ENCODE measurements at regions not wholly inside any gene's neighbourhood (a gene's known extent, or its start where the extent isn't known, plus 50 kb on each side); places are given as distances from the start of the nearest gene placed in this dataset.

DNA sequence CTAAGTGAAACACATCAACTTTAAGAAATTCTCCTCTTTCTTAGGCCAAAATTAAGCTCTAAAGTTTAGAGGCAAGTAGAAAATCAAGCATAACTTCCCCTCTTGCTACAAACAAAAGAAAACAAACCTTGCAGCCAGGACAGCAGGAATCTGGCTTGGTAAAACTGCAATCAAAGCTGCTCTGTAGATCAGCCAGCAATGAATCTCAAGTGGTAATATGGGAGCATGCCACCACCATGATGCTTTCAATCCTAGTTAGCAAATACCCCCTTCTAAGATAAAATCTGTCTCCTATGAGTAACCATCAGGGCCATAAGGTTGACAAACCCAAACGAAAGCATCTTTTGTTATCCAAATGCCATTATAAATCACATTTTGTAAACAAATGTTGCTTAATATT, 208.3 kb upstream of the PLSCR5 start:
- Mint-ChIP-seq H3K4me1 (peaks cover 23% of the 10 kb centered on the region), H3K27me3 (ENCODE audit: low read depth, poor library complexity) (no peaks in the 10 kb centered on the region), H3K36me3 (ENCODE audit: low read depth) (no peaks in the 10 kb centered on the region), H3K4me3 (no peak overlapping the region), H3K9me3 (no peaks in the 10 kb centered on the region), H3K27ac (peak overlapping the region; percentile 69)
- DNase-seq: no peak
- TF ChIP-seq, protein P1, sequence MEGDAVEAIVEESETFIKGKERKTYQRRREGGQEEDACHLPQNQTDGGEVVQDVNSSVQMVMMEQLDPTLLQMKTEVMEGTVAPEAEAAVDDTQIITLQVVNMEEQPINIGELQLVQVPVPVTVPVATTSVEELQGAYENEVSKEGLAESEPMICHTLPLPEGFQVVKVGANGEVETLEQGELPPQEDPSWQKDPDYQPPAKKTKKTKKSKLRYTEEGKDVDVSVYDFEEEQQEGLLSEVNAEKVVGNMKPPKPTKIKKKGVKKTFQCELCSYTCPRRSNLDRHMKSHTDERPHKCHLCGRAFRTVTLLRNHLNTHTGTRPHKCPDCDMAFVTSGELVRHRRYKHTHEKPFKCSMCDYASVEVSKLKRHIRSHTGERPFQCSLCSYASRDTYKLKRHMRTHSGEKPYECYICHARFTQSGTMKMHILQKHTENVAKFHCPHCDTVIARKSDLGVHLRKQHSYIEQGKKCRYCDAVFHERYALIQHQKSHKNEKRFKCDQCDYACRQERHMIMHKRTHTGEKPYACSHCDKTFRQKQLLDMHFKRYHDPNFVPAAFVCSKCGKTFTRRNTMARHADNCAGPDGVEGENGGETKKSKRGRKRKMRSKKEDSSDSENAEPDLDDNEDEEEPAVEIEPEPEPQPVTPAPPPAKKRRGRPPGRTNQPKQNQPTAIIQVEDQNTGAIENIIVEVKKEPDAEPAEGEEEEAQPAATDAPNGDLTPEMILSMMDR (IDR thresholded peaks at IDR 0.05): no peak

DNA sequence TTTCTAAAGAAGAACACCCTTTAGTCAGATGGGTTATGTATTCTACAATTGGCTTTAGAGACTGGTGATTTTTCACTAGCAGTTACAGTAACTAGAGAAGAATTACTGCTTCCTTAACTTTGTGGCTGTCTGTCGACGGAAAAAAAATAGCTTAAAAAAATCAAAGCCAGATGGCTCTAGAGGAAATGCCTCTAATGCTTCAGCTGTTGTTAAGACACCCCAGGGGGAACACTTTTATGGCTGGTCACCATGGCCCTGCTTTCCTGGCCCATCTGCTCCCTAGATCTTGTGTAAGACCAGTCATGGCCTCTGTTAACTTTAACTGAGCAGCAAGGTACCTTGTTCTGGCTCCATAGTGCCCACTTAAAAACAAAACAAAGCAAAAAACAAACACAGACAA, 198.6 kb upstream of the PLSCR5 start:
- Mint-ChIP-seq H3K27ac (peak overlapping the region; percentile 84), H3K9me3 (peaks cover 23% of the 10 kb centered on the region), H3K4me3 (peak overlapping the region; percentile 28), H3K27me3 (ENCODE audit: low read depth, poor library complexity) (no peaks in the 10 kb centered on the region), H3K4me1 (peaks cover 51% of the 10 kb centered on the region), H3K36me3 (ENCODE audit: low read depth) (peaks cover 9% of the 10 kb centered on the region)
- DNase-seq: peak; percentile 31
- TF ChIP-seq, protein P1 (IDR thresholded peaks at IDR 0.05): no peak

DNA sequence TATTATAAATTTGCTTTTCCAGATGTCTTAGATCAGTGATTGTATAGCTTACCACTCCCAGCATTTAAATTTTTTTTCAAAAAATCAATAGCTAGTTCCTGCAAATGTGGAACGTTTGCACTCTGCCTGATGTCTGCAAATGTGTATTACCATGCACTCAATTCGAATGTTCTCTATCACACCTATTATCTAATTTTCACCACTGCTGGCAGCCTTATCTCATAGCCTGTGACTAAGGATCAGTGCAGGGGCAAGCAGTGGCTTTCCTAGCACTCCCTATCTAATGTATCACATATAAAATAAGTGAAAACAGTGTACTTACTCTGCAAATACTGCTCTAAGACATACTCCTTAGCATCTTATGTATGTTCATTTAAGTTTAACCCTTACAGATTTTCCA, 196.3 kb upstream of the PLSCR5 start:
- TF ChIP-seq, protein P1 (IDR thresholded peaks at IDR 0.05): no peak
- Mint-ChIP-seq H3K4me3 (no peak overlapping the region), H3K27ac (no peak overlapping the region), H3K36me3 (ENCODE audit: low read depth) (peaks cover 9% of the 10 kb centered on the region), H3K9me3 (peaks cover 12% of the 10 kb centered on the region), H3K4me1 (peaks cover 51% of the 10 kb centered on the region), H3K27me3 (ENCODE audit: low read depth, poor library complexity) (no peaks in the 10 kb centered on the region)
- DNase-seq: no peak

DNA sequence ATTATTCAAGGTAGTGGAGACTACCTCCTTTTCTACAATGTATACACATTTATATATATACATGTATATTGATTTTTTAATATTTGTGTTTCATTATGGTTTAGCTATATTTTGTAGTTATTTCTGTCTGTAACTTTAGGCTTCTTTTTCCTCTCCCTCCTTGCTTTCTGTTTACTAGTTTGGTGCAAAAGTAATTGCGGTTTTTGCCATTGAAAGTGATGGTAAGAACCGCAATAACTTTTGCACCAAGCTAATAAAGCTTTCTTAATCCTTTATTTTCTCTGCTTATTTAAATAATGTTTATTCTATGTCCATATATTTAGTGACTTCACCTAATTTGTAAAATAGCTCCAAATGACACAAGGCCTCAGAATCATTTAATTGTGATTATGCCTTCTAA, 195.3 kb upstream of the PLSCR5 start:
- TF ChIP-seq, protein P1 (IDR thresholded peaks at IDR 0.05): no peak
- Mint-ChIP-seq H3K4me3 (no peak overlapping the region), H3K4me1 (peaks cover 48% of the 10 kb centered on the region), H3K27me3 (ENCODE audit: low read depth, poor library complexity) (no peaks in the 10 kb centered on the region), H3K9me3 (peaks cover 7% of the 10 kb centered on the region), H3K36me3 (ENCODE audit: low read depth) (peaks cover 4% of the 10 kb centered on the region), H3K27ac (no peak overlapping the region)
- DNase-seq: no peak

DNA sequence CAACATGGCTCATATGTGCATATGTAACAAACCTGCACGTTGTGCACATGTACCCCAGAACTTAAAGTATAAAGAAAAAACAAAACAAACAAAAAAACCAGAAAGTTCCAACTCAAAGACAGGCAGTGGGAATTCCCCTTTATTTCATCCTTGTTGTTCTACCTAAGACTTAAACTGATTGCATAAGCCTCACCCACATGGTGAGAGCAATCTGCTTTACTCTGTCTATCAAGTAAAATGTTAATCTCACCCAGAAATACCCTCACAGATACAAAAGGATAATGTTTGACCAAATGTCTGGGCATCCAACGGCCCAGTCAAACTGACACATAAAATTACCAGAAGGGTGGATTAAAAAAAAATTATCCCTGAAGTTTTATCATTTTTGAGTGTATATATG, 190.9 kb upstream of the PLSCR5 start:
- H3K9me3 Mint-ChIP-seq: peaks cover 7% of the 10 kb centered on the region
- H3K27ac Mint-ChIP-seq: no peak overlapping the region
- H3K27me3 Mint-ChIP-seq (ENCODE audit: low read depth, poor library complexity): no peaks in the 10 kb centered on the region
- DNase-seq: no peak
- H3K4me1 Mint-ChIP-seq: peaks cover 5% of the 10 kb centered on the region
- peaks cover 5% of the 10 kb centered on the region for H3K36me3 Mint-ChIP-seq (ENCODE audit: low read depth)
- TF ChIP-seq, protein P1 (IDR thresholded peaks at IDR 0.05): no peak
- no peak overlapping the region for H3K4me3 Mint-ChIP-seq

DNA sequence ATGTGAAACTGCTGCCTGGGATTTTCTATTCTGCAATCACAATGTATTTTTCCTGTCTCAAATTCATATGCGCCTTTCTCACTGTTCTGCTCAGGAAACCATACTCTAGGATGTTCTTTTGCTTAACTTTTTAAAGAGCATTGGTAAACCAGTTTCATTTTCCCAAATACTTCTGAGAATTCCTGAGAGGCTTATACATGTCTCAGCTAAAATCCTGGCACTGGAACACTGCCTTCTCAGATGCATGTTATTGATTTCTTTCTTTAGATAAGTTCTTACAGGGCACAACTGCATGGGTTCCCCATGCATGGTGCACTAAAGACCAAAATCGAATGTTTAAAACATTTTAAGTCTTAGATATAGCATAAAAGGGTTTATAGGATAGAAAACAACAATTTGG, 178.3 kb upstream of the PLSCR5 start:
- H3K27ac Mint-ChIP-seq: no peak overlapping the region

More for the DNA sequence above, 178.3 kb upstream of the PLSCR5 start:
- DNase-seq: no peak
- Mint-ChIP-seq H3K9me3 (no peaks in the 10 kb centered on the region), H3K4me3 (no peak overlapping the region), H3K27me3 (ENCODE audit: low read depth, poor library complexity) (no peaks in the 10 kb centered on the region), H3K36me3 (ENCODE audit: low read depth) (no peaks in the 10 kb centered on the region), H3K4me1 (no peaks in the 10 kb centered on the region)
- TF ChIP-seq, protein P1 (IDR thresholded peaks at IDR 0.05): no peak

All from nephron progenitor cell (in vitro differentiated cells).